ENCODE measurements at regions not wholly inside any gene's neighbourhood (a gene's known extent, or its start where the extent isn't known, plus 50 kb on each side); places are given as distances from the start of the nearest gene placed in this dataset.
"Not testable (repeated sequence)": the region's sequence is repeated elsewhere in the genome, so short reads cannot be mapped to it uniquely, and the experiment has no call there.

- peak; percentile 41 for DNase-seq
Measured at GRCh38 chr9:40097992-40098391, 742.5 kb downstream of the SPATA31A1 start.

- peak; percentile 4 for DNase-seq
Measured at GRCh38 chr9:40106003-40106782, 750.7 kb downstream of the SPATA31A1 start.

DNA sequence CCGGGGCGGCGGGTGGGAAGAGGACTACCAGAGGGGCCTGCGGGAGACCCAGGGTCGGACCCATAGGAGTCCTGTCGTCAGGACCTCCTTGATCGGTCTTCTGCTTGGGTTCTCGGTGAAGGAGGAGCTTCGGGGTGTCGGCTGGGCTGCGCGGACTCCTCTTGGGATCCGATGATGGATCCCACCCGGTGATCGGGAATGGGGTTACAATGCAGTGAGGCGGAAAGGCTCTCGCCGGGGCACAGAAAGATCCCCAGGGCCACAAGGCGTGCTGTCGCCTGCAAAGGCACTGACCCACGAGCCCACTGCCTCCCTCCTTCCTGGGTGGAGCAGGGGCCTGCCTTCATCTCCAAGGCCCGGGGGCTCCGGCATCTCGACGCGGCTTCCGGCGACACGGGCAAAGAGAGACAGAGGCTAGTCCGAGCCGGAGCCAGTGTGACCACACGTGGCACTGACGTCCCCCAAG lies 751.3 kb downstream of the SPATA31A1 start:
- DNase-seq: not testable (repeated sequence)

- not testable (repeated sequence) for DNase-seq
Measured at GRCh38 chr9:40107251-40107650, 751.8 kb downstream of the SPATA31A1 start.

DNA sequence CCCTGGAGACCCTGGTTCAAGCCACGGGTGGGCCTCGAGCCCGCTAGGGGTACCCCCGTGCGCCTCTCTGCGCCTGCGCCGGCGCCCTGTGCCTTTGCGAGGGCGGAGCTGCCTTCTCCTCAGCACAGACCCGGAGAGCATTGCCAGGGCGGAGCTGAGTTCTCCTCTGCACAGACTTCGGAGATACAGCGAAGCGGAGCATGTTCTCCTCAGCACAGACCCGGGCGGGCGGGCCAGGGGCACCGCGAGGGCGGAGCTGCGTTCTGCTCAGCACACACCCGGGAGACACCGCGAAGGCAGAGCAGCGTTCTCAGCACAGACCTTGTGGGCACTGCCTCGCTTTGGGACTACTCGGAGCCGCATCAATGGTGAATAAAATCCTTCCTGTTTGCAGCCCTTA lies 753.0 kb downstream of the SPATA31A1 start:
- not testable (repeated sequence) for DNase-seq

- DNase-seq: not testable (repeated sequence)
Measured at GRCh38 chr9:40110751-40111150, 755.3 kb downstream of the SPATA31A1 start.

DNA sequence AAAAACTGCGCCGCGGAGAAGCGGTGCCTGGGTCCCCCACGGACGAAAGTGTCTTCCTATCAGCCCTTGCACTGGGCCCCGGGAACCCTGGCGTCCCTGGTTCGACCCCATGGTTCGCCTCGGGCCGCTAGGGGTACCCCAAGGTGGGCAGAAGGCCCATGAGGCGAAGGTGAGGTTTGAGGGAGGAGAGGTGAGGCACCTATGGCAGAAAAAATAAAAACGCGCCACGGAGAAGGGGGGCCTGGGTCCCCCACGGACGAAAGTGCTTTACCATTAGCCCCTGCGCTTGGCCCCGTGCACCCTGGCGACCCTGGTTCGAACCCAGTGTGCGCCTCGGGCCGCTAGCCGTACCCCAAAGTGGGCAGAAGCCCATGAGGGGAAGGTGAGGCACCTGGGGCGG lies 756.1 kb downstream of the SPATA31A1 start:
- not testable (repeated sequence) for DNase-seq

GRCh38 chr9:40130598-40130997 lies 775.1 kb downstream of the SPATA31A1 start:
- DNase-seq: not testable (repeated sequence)

- DNase-seq: not testable (repeated sequence)
Measured at GRCh38 chr9:40169204-40169603, 813.7 kb downstream of the SPATA31A1 start.

- not testable (repeated sequence) for DNase-seq
Measured at GRCh38 chr9:40173316-40173715, 817.8 kb downstream of the SPATA31A1 start.

GRCh38 chr9:40174035-40174434 lies 818.6 kb downstream of the SPATA31A1 start:
- not testable (repeated sequence) for DNase-seq

- not testable (repeated sequence) for DNase-seq
Measured at GRCh38 chr9:40177403-40177802, 821.9 kb downstream of the SPATA31A1 start.

DNA sequence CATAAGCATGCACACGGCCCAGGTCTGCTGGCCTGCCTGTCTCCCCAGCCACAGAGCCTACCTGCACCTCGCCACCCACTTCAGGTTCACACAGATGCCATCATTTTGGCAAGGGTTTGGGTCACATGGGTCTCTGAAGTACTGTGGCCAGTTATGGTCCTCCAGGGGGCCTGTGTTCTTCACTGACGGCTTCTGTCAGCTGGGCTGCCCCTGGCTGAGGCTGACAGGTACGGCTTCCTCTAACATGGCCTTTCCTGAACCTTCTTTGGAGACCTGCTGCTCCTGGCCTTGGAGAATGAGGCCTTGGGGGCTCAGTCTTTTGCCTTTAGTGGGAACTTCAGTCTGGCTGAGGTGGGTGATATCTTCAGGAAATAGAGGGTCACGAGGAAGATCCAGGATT lies 835.9 kb downstream of the SPATA31A1 start:
- not testable (repeated sequence) for DNase-seq

DNA sequence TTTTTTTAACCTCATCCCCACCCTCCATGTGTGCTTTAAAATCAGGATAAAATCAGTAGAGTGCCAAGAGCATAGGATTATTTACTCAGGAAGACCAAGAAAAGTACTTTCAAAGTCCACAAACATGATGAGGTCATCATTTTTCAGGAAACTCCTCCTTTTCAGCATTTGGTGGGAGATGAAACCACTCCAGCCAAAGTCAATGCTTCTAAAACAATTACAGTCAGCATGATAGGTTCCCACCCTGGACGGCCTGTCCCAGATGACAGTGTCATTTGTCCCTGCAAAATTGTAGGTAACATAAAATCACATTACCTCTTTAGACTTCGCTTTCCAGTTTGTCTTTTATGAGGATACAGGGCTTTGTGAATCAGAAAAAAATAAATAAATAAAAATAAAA lies 836.7 kb downstream of the SPATA31A1 start:
- not testable (repeated sequence) for DNase-seq

DNA sequence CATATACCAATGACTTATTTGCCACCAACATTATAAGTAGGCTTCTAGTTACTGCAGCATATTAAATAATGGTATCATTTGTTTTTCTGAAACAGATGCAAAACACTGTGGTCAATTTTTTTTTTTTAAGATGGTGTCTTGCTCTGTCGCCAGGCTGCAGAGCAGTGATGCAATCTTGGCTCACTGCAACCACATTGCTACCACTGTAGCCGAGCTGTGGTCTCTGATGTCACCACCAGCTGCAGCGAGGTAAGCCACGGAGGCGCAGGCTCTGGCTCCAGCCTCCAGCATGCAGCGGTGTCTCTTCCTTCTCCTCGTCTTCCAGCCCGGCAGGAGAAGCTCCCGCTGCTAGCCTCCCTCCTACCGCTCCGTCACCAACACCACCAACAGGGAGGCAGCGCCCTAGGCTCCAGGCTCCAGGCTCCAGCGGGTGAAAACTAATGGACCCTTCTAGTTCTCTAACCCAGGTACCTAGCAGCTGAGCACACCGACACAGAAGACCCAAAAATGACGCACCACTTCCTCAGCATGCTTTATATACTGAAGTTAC lies 840.8 kb downstream of the SPATA31A1 start:
- not testable (repeated sequence) for DNase-seq

- DNase-seq: not testable (repeated sequence)
Measured at GRCh38 chr9:40196803-40197202, 841.3 kb downstream of the SPATA31A1 start.

- not testable (repeated sequence) for DNase-seq
Measured at GRCh38 chr9:40221596-40222233, 866.2 kb downstream of the SPATA31A1 start.

DNA sequence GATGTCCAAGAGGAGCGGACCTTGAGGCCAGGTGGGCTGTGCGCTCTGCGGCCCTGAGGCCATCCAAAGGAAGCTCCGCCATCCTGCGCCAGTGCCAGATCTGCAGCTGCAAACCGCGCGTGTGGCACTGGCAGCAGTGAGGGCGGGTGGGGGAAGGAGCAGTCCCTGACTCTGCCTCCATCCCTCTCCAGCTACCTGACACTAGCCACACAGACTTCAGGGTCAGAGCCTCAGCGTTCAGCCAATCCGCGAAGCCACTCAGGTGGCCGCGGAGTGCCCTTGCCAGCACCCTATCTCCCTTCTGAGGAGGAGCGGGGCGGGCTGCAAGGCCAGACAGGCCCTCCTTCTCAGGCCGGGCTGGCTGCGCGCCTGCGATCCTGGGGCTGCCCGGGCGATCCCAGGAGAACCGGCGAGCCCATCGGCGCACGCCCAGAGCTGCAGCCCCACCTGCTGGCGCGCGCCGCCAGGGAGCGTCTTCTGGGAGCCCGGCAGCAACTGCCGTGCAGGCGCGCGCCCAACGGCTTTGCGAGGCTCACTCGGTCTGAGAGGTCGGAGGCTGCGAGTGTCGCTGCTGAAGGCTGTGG lies 867.2 kb downstream of the SPATA31A1 start:
- DNase-seq: not testable (repeated sequence)

DNA sequence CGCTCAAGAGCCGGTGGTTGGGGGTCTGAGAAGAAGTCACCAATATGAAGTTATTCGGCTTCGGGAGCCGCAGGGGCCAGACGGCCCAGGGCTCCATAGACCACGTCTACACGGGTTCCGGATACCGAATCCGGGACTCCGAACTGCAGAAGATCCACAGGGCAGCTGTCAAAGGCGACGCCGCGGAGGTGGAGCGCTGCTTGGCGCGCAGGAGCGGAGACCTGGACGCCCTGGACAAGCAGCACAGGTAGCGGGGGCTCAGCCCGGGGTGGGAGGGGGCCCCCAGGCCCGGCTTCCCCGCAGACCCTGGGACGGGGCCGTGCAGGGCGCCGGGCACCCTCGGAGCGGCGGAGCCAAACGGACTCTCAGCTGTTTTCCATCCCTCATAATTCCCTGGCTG lies 867.9 kb downstream of the SPATA31A1 start:
- DNase-seq: not testable (repeated sequence)

All from EL (cell line).